GM12878 (cell line): ENCODE measurements at regions not wholly inside any gene's neighbourhood (a gene's known extent, or its start where the extent isn't known, plus 50 kb on each side); places are given as distances from the start of the nearest gene placed in this dataset.

Experiments
- ATAC-seq: fragments of 200-7000 bp; cut with Tn5 transposase; 3 replicates; pipeline ENCODE4 v1.9.1; 2020; ENCODE audit warnings: mild to moderate bottlenecking, moderate library complexity
- BruUV-seq: library from RNA; stranded (reverse); fragments of 400-500 nt; replicated peaks from 2 replicates; lab custom pipeline; 2021; lab: Mats Ljungman, UMichigan
- CTCF ChIA-PET: fragments of 300-600 bp; sonication (Branson Sonifier 250); formaldehyde crosslinking; extraction: SDS; loops from one replicate; lab custom pipeline; 2021; ENCODE audit warnings: inconsistent platforms; lab: Yijun Ruan, JAX
- POLR2A ChIA-PET: fragments of 350-600 bp; formaldehyde crosslinking; extraction: SDS; loops from one replicate; lab custom pipeline; 2021; ENCODE audit warnings: inconsistent platforms; lab: Charles Lee
- RAD21 ChIA-PET: fragments of 300-600 bp; sonication (Branson Sonifier 250); formaldehyde crosslinking; loops from one replicate; lab custom pipeline; 2023; ENCODE audit warnings: antibody characterized with exemption; ENCODE audit not compliant: unreplicated experiment; lab: Charles Lee
- SMC1A ChIA-PET: fragments of 300-600 bp; sonication (Branson Sonifier 250); formaldehyde crosslinking; loops from one replicate; lab custom pipeline; 2023; ENCODE audit not compliant: unreplicated experiment, uncharacterized antibody; lab: Charles Lee
- DNase-seq: peaks from one replicate; pipeline ENCODE4 v3.0.0-alpha.2; 2011; ENCODE audit warnings: low read depth, low spot score
- FAIRE-seq: peaks from 3 replicates; lab custom pipeline; 2011; peaks lifted over from hg19 to GRCh38; lab: Jason Lieb, UNC
- H2AFZ ChIP-seq: 2 replicates; pipeline ENCODE4 v1.6.0; 2011; ENCODE audit warnings: low read depth, low read length, control low read depth; ENCODE audit not compliant: control insufficient read depth
- H3K27ac ChIP-seq: 2 replicates; pipeline ENCODE4 v1.5.1; 2011; ENCODE audit warnings: control low read depth; ENCODE audit not compliant: control insufficient read depth, insufficient read depth
- H3K27me3 ChIP-seq, 2 experiments: replicated peaks in 1 of 2; 2 replicates each; pipeline versions ENCODE4 v1.6.0 to v1.6.1; 2011; ENCODE audit warnings: low read length in 1 of 2; ENCODE audit not compliant: control insufficient read depth in 2 of 2, insufficient read depth in 2 of 2
- H3K36me3 ChIP-seq, 2 experiments: 2 replicates each; pipeline ENCODE4 v1.5.1; 2011; ENCODE audit warnings: low read length in 1 of 2; ENCODE audit not compliant: control insufficient read depth in 2 of 2, insufficient read depth in 2 of 2
- H3K4me1 ChIP-seq: 2 replicates; pipeline ENCODE4 v1.6.1; 2011; ENCODE audit warnings: mild to moderate bottlenecking, low read length, moderate library complexity, mixed read lengths; ENCODE audit not compliant: control insufficient read depth, insufficient read depth
- H3K4me2 ChIP-seq: 2 replicates; pipeline ENCODE4 v1.6.0; 2011; ENCODE audit warnings: control low read depth; ENCODE audit not compliant: control insufficient read depth, insufficient read depth
- H3K4me3 ChIP-seq: fragments of 200-600 bp; sonication (generic); 2 replicates; pipeline ENCODE4 v1.5.1; 2016
- H3K79me2 ChIP-seq: 2 replicates; pipeline ENCODE4 v1.6.0; 2011; ENCODE audit warnings: low read length; ENCODE audit not compliant: control insufficient read depth, insufficient read depth
- H3K9ac ChIP-seq: 2 replicates; pipeline ENCODE4 v1.8.0; 2011; ENCODE audit warnings: low read length, control low read depth, mixed read lengths; ENCODE audit not compliant: control insufficient read depth, insufficient read depth
- H3K9me3 ChIP-seq: replicated peaks from 3 replicates; pipeline ENCODE4 v1.5.1; 2011; ENCODE audit warnings: mild to moderate bottlenecking, low read length; ENCODE audit not compliant: control insufficient read depth, insufficient read depth
- H4K20me1 ChIP-seq: 2 replicates; pipeline ENCODE4 v1.6.0; 2011; ENCODE audit not compliant: control insufficient read depth, insufficient read depth
- CEBPB ChIP-seq, 2 experiments: fragments of 150-350 bp in 1 of 2; IDR thresholded peaks; 2 replicates each; pipeline ENCODE4 v1.6.1; 2012 to 2014; ENCODE audit warnings: low read depth in 2 of 2, low read length in 2 of 2, borderline replicate concordance in 1 of 2, inconsistent platforms in 1 of 2
- CHD1 ChIP-seq: IDR thresholded peaks from 2 replicates; pipeline ENCODE4 v1.6.1; 2012; ENCODE audit warnings: low read depth, low read length, improper control_type of control experiment
- CREB1 ChIP-seq: IDR thresholded peaks from 2 replicates; pipeline ENCODE4 v1.6.1; 2012; ENCODE audit warnings: low read depth, mild to moderate bottlenecking, inconsistent platforms
- JUNB ChIP-seq: IDR thresholded peaks from 2 replicates; pipeline ENCODE4 v1.6.1; 2016; ENCODE audit warnings: antibody characterized with exemption, mild to moderate bottlenecking
- NFIC ChIP-seq: IDR thresholded peaks from 2 replicates; pipeline ENCODE4 v1.6.1; 2012; ENCODE audit warnings: low read depth, mild to moderate bottlenecking, inconsistent platforms, low read length, moderate library complexity
- POLR2AphosphoS2 ChIP-seq: IDR thresholded peaks from 2 replicates; pipeline ENCODE4 v1.6.1; 2011; ENCODE audit warnings: low read depth, mild to moderate bottlenecking, low read length, improper control_type of control experiment, moderate library complexity
- TBL1XR1 ChIP-seq: IDR thresholded peaks from 2 replicates; pipeline ENCODE4 v1.6.1; 2012; ENCODE audit warnings: low read depth, low read length, improper control_type of control experiment
- WGBS: methylation state at CpG from one replicate; pipeline ENCODE4 v1.1.6; 2016; ENCODE audit warnings: low lambda C conversion rate; ENCODE audit not compliant: insufficient replicate concordance, insufficient coverage; ENCODE audit errors: missing lambda C conversion rate; 5-methylcytosine and 5-hydroxymethylcytosine counted together
- in situ Hi-C: fragments of 300-500 bp; cut with MboI; formaldehyde crosslinking; loops from 9 replicates; pipeline ENCODE4 v1.14.3; 2018; ENCODE audit warnings: mixed read lengths
- intact Hi-C: fragments of 100-400 bp; cut with micrococcal nuclease; formaldehyde crosslinking; loops from one replicate; pipeline ENCODE4 v1.14.2; 2022; ENCODE audit not compliant: unreplicated experiment
- TF ChIP-seq, protein P1 (sequence below): fragments of 450-650 bp; formaldehyde crosslinking; IDR thresholded peaks from 2 replicates; pipeline ENCODE4 v1.4.0; 2022; ENCODE audit warnings: mild to moderate bottlenecking, moderate library complexity
- TF ChIP-seq, protein P2 (sequence below): fragments of 450-650 bp; IDR thresholded peaks from 2 replicates; pipeline ENCODE4 v1.6.1; 2018; ENCODE audit warnings: borderline replicate concordance, mild to moderate bottlenecking; ENCODE audit not compliant: partially characterized antibody

DNA sequence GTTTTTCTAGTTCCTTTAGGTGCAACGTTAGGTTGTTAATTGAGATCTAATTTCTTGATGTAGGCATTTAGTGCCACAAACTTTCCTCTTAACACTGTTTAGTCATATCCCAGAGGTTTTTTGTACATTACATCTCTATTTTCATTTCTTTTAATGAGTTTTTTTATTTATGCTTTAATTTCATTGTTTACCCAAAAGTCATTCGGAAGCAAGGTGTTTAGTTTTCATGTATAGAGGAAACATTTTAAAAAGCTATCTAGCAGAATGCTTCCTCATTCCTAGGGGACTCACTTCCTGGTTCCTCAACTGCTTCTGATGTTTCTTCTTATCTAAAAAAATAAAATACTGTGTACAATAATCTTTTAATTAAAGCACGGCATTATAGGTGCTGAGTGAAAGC is 307.2 kb upstream of the CAMK1G start:
- Histone ChIP-seq H3K4me2 (no peak overlapping the region), H3K27me3 (no peaks in the 10 kb centered on the region), H4K20me1 (no peaks in the 10 kb centered on the region), H2AFZ (no peak overlapping the region), H3K36me3 (no peaks in the 10 kb centered on the region), H3K4me3 (no peak overlapping the region), H3K4me1 (no peaks in the 10 kb centered on the region), H3K9me3 (no peaks in the 10 kb centered on the region), H3K9ac (no peak overlapping the region), H3K79me2 (no peaks in the 10 kb centered on the region), H3K27ac (no peak overlapping the region)
- TF ChIP-seq CHD1 (no peak), CREB1 (no peak), CEBPB (IDR thresholded peaks at IDR 0.05; ENCODE audit: borderline replicate concordance in 1 of 2, low read depth in 2 of 2, low read length in 2 of 2) (no peak), NFIC (no peak), POLR2AphosphoS2 (no peak), TBL1XR1 (no peak), JUNB (no peak)
- TF ChIP-seq, protein P1, sequence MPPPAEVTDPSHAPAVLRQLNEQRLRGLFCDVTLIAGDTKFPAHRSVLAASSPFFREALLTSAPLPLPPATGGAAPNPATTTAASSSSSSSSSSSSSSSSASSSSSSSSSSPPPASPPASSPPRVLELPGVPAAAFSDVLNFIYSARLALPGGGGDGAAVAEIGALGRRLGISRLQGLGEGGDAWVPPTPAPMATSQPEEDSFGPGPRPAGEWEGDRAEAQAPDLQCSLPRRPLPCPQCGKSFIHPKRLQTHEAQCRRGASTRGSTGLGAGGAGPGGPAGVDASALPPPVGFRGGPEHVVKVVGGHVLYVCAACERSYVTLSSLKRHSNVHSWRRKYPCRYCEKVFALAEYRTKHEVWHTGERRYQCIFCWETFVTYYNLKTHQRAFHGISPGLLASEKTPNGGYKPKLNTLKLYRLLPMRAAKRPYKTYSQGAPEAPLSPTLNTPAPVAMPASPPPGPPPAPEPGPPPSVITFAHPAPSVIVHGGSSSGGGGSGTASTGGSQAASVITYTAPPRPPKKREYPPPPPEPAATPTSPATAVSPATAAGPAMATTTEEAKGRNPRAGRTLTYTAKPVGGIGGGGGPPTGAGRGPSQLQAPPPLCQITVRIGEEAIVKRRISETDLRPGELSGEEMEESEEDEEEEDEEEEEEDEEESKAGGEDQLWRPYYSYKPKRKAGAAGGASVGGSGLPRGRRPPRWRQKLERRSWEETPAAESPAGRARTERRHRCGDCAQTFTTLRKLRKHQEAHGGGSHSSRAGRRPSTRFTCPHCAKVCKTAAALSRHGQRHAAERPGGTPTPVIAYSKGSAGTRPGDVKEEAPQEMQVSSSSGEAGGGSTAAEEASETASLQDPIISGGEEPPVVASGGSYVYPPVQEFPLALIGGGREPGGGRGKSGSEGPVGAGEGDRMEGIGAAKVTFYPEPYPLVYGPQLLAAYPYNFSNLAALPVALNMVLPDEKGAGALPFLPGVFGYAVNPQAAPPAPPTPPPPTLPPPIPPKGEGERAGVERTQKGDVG (CRISPR knock-in tag), result no peak
- TF ChIP-seq, protein P2, sequence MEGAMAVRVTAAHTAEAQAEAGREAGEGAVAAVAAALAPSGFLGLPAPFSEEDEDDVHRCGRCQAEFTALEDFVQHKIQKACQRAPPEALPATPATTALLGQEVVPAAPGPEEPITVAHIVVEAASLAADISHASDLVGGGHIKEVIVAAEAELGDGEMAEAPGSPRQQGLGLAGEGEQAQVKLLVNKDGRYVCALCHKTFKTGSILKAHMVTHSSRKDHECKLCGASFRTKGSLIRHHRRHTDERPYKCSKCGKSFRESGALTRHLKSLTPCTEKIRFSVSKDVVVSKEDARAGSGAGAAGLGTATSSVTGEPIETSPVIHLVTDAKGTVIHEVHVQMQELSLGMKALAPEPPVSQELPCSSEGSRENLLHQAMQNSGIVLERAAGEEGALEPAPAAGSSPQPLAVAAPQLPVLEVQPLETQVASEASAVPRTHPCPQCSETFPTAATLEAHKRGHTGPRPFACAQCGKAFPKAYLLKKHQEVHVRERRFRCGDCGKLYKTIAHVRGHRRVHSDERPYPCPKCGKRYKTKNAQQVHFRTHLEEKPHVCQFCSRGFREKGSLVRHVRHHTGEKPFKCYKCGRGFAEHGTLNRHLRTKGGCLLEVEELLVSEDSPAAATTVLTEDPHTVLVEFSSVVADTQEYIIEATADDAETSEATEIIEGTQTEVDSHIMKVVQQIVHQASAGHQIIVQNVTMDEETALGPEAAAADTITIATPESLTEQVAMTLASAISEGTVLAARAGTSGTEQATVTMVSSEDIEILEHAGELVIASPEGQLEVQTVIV, result no peak
- RAD21 ChIA-PET, result no interaction called here
- FAIRE-seq (no peak), ATAC-seq (no peak), DNase-seq (no peak)
- BruUV-seq, result no TSS peak
- in situ Hi-C loops (no loop called here), intact Hi-C loops (no loop called here)
- POLR2A ChIA-PET, result no interaction called here
- CTCF ChIA-PET, result interaction anchor here (0.6 to 1.7 kb wide), 2 partner anchors 9 to 28 kb away, joined by 3 to 5 read pairs; no protein-coding TSS in a partner anchor
- SMC1A ChIA-PET, result no interaction called here
- 48% methylated on average over 3 of the region's 3 CpGs for WGBS
